Sigmoid colon (tissue), 4 donors: ENCODE measurements at regions not wholly inside any gene's neighbourhood (a gene's known extent, or its start where the extent isn't known, plus 50 kb on each side); places are given as distances from the start of the nearest gene placed in this dataset.
"Not testable (repeated sequence)": the region's sequence is repeated elsewhere in the genome, so short reads cannot be mapped to it uniquely, and the experiment has no call there.

Experiments used
- EP300 ChIP-seq, 4 donors: sonication (generic); formaldehyde crosslinking; IDR thresholded peaks; one replicate each; pipeline ENCODE4 v1.6.1; 2017; ENCODE audit warnings: antibody characterized with exemption in 4 of 4
- POLR2A ChIP-seq, 2 donors: fragments of 450-650 bp; IDR thresholded peaks; one replicate each; pipeline ENCODE4 v1.6.1; 2016; ENCODE audit warnings: antibody characterized with exemption in 2 of 2, mild to moderate bottlenecking in 2 of 2, moderate library complexity in 2 of 2
- POLR2AphosphoS5 ChIP-seq, 4 donors: sonication (generic); formaldehyde crosslinking; IDR thresholded peaks; one replicate each; pipeline ENCODE4 v1.6.1; 2017; ENCODE audit warnings: antibody characterized with exemption in 4 of 4
- TF ChIP-seq, protein P1 (sequence below), 4 experiments: fragments of 450-650 bp in 3 of 4; fragments of 200-600 bp in 1 of 4; IDR thresholded peaks; one replicate each; pipeline ENCODE4 v1.5.1; 2016 to 2019; ENCODE audit warnings: antibody characterized with exemption in 4 of 4, mild to moderate bottlenecking in 3 of 4, moderate library complexity in 2 of 4

DNA sequence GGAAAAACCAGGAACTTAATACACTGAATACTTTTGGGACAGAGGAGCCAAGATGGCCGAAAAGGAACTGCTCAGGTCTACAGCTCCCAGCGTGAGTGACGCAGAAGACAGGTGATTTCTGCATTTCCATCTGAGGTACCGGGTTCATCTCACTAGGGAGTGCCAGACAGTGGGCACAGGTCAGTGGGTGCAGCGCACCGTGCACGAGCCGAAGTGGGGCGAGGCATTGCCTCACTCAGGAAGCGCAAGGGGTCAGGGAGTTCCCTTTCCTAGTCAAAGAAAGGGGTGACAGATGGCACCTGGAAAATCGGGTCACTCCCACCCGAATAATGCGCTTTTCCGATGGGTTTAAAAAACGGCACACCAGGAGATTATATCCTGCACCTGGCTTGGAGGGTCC lies 605.4 kb downstream of the DTWD2 start:
- TF ChIP-seq POLR2A, POLR2AphosphoS5, EP300 (IDR thresholded peaks at IDR 0.05): not testable (repeated sequence)
- TF ChIP-seq, protein P1, sequence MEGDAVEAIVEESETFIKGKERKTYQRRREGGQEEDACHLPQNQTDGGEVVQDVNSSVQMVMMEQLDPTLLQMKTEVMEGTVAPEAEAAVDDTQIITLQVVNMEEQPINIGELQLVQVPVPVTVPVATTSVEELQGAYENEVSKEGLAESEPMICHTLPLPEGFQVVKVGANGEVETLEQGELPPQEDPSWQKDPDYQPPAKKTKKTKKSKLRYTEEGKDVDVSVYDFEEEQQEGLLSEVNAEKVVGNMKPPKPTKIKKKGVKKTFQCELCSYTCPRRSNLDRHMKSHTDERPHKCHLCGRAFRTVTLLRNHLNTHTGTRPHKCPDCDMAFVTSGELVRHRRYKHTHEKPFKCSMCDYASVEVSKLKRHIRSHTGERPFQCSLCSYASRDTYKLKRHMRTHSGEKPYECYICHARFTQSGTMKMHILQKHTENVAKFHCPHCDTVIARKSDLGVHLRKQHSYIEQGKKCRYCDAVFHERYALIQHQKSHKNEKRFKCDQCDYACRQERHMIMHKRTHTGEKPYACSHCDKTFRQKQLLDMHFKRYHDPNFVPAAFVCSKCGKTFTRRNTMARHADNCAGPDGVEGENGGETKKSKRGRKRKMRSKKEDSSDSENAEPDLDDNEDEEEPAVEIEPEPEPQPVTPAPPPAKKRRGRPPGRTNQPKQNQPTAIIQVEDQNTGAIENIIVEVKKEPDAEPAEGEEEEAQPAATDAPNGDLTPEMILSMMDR (IDR thresholded peaks at IDR 0.05), result not testable (repeated sequence)
